ENCODE measurements at regions not wholly inside any gene's neighbourhood (a gene's known extent, or its start where the extent isn't known, plus 50 kb on each side); places are given as distances from the start of the nearest gene placed in this dataset.
"Not testable (repeated sequence)": the region's sequence is repeated elsewhere in the genome, so short reads cannot be mapped to it uniquely, and the experiment has no call there.

GRCh38 chr3:160098261-160098908 lies 109.8 kb downstream of the IL12A start:
- H3K4me3 ChIP-seq (ENCODE audit: low read length), result no peak overlapping the region
- H3K9ac ChIP-seq (ENCODE audit: low read length), result no peak overlapping the region
- no peaks in the 10 kb centered on the region for H3K9me3 ChIP-seq (ENCODE audit: control insufficient read depth, low read length)
- peaks cover 12% of the 10 kb centered on the region for H3K27me3 ChIP-seq (replicated peaks; ENCODE audit: control insufficient read depth, insufficient read depth, low read length)
- no peaks in the 10 kb centered on the region for H3K36me3 ChIP-seq (ENCODE audit: control insufficient read depth, insufficient read depth, low read length, severe bottlenecking)
- peak; percentile 42 for DNase-seq (ENCODE audit: low read depth)
- peaks cover 4% of the 10 kb centered on the region for H3K4me1 ChIP-seq (ENCODE audit: control insufficient read depth, insufficient read depth, low read length)

- Histone ChIP-seq H3K9me3 (ENCODE audit: control insufficient read depth, low read length) (no peaks in the 10 kb centered on the region), H3K4me3 (ENCODE audit: low read length) (no peak overlapping the region), H3K36me3 (ENCODE audit: control insufficient read depth, insufficient read depth, low read length, severe bottlenecking) (no peaks in the 10 kb centered on the region), H3K27me3 (replicated peaks; ENCODE audit: control insufficient read depth, insufficient read depth, low read length) (peaks cover 12% of the 10 kb centered on the region), H3K9ac (ENCODE audit: low read length) (no peak overlapping the region), H3K4me1 (ENCODE audit: control insufficient read depth, insufficient read depth, low read length) (peaks cover 7% of the 10 kb centered on the region)
- DNase-seq (ENCODE audit: low read depth), result no peak
Measured at GRCh38 chr3:160098926-160099626, 110.4 kb downstream of the IL12A start.

- no peak for DNase-seq (ENCODE audit: low read depth)
- Histone ChIP-seq H3K36me3 (ENCODE audit: control insufficient read depth, insufficient read depth, low read length, severe bottlenecking) (no peaks in the 10 kb centered on the region), H3K4me3 (ENCODE audit: low read length) (no peak overlapping the region), H3K27me3 (replicated peaks; ENCODE audit: control insufficient read depth, insufficient read depth, low read length) (peaks cover 12% of the 10 kb centered on the region), H3K9ac (ENCODE audit: low read length) (no peak overlapping the region), H3K9me3 (ENCODE audit: control insufficient read depth, low read length) (no peaks in the 10 kb centered on the region), H3K4me1 (ENCODE audit: control insufficient read depth, insufficient read depth, low read length) (peaks cover 7% of the 10 kb centered on the region)
Measured at GRCh38 chr3:160099834-160100233, 111.2 kb downstream of the IL12A start.

- no peak overlapping the region for H3K4me3 ChIP-seq (ENCODE audit: low read length)
- no peaks in the 10 kb centered on the region for H3K36me3 ChIP-seq (ENCODE audit: control insufficient read depth, insufficient read depth, low read length, severe bottlenecking)
- peaks cover 12% of the 10 kb centered on the region for H3K27me3 ChIP-seq (replicated peaks; ENCODE audit: control insufficient read depth, insufficient read depth, low read length)
- H3K9ac ChIP-seq (ENCODE audit: low read length), result no peak overlapping the region
- no peak for DNase-seq (ENCODE audit: low read depth)
- H3K9me3 ChIP-seq (ENCODE audit: control insufficient read depth, low read length), result no peaks in the 10 kb centered on the region
- H3K4me1 ChIP-seq (ENCODE audit: control insufficient read depth, insufficient read depth, low read length), result peaks cover 7% of the 10 kb centered on the region
Measured at GRCh38 chr3:160100610-160101009, 112.0 kb downstream of the IL12A start.

GRCh38 chr3:160102001-160102400 lies 113.4 kb downstream of the IL12A start:
- H3K4me1 ChIP-seq (ENCODE audit: control insufficient read depth, insufficient read depth, low read length), result peaks cover 12% of the 10 kb centered on the region
- not testable (repeated sequence) for H3K4me3 ChIP-seq (ENCODE audit: low read length); H3K9me3 ChIP-seq (ENCODE audit: control insufficient read depth, low read length); H3K9ac ChIP-seq (ENCODE audit: low read length); DNase-seq (ENCODE audit: low read depth); H3K36me3 ChIP-seq (ENCODE audit: control insufficient read depth, insufficient read depth, low read length, severe bottlenecking)
- peaks cover 12% of the 10 kb centered on the region for H3K27me3 ChIP-seq (replicated peaks; ENCODE audit: control insufficient read depth, insufficient read depth, low read length)

- H3K9ac ChIP-seq (ENCODE audit: low read length), result no peak overlapping the region
- peaks cover 18% of the 10 kb centered on the region for H3K27me3 ChIP-seq (replicated peaks; ENCODE audit: control insufficient read depth, insufficient read depth, low read length)
- H3K9me3 ChIP-seq (ENCODE audit: control insufficient read depth, low read length), result no peaks in the 10 kb centered on the region
- no peak for DNase-seq (ENCODE audit: low read depth)
- peaks cover 12% of the 10 kb centered on the region for H3K4me1 ChIP-seq (ENCODE audit: control insufficient read depth, insufficient read depth, low read length)
- H3K36me3 ChIP-seq (ENCODE audit: control insufficient read depth, insufficient read depth, low read length, severe bottlenecking), result no peaks in the 10 kb centered on the region
- H3K4me3 ChIP-seq (ENCODE audit: low read length), result no peak overlapping the region
Measured at GRCh38 chr3:160103397-160103796, 114.8 kb downstream of the IL12A start.

- DNase-seq (ENCODE audit: low read depth), result no peak
- no peaks in the 10 kb centered on the region for H3K9me3 ChIP-seq (ENCODE audit: control insufficient read depth, low read length)
- H3K36me3 ChIP-seq (ENCODE audit: control insufficient read depth, insufficient read depth, low read length, severe bottlenecking), result no peaks in the 10 kb centered on the region
- H3K9ac ChIP-seq (ENCODE audit: low read length), result no peak overlapping the region
- no peak overlapping the region for H3K4me3 ChIP-seq (ENCODE audit: low read length)
- peaks cover 12% of the 10 kb centered on the region for H3K4me1 ChIP-seq (ENCODE audit: control insufficient read depth, insufficient read depth, low read length)
- H3K27me3 ChIP-seq (replicated peaks; ENCODE audit: control insufficient read depth, insufficient read depth, low read length), result peaks cover 10% of the 10 kb centered on the region
Measured at GRCh38 chr3:160105907-160106584, 117.4 kb downstream of the IL12A start.

GRCh38 chr3:160106905-160107861 lies 118.0 kb upstream of the C3orf80 start:
- no peak for DNase-seq (ENCODE audit: low read depth)
- Histone ChIP-seq H3K27me3 (replicated peaks; ENCODE audit: control insufficient read depth, insufficient read depth, low read length) (peaks cover 6% of the 10 kb centered on the region), H3K36me3 (ENCODE audit: control insufficient read depth, insufficient read depth, low read length, severe bottlenecking) (no peaks in the 10 kb centered on the region), H3K4me3 (ENCODE audit: low read length) (no peak overlapping the region), H3K9me3 (ENCODE audit: control insufficient read depth, low read length) (no peaks in the 10 kb centered on the region), H3K4me1 (ENCODE audit: control insufficient read depth, insufficient read depth, low read length) (peaks cover 20% of the 10 kb centered on the region), H3K9ac (ENCODE audit: low read length) (no peak overlapping the region)

GRCh38 chr3:160108362-160108761 lies 116.9 kb upstream of the C3orf80 start:
- Histone ChIP-seq H3K27me3 (replicated peaks; ENCODE audit: control insufficient read depth, insufficient read depth, low read length) (peaks cover 6% of the 10 kb centered on the region), H3K9me3 (ENCODE audit: control insufficient read depth, low read length) (no peaks in the 10 kb centered on the region), H3K4me1 (ENCODE audit: control insufficient read depth, insufficient read depth, low read length) (peaks cover 21% of the 10 kb centered on the region), H3K36me3 (ENCODE audit: control insufficient read depth, insufficient read depth, low read length, severe bottlenecking) (no peaks in the 10 kb centered on the region), H3K4me3 (ENCODE audit: low read length) (no peak overlapping the region), H3K9ac (ENCODE audit: low read length) (no peak overlapping the region)
- no peak for DNase-seq (ENCODE audit: low read depth)

GRCh38 chr3:160112481-160112880 lies 112.7 kb upstream of the C3orf80 start:
- Histone ChIP-seq H3K4me1 (ENCODE audit: control insufficient read depth, insufficient read depth, low read length) (peaks cover 12% of the 10 kb centered on the region), H3K27me3 (replicated peaks; ENCODE audit: control insufficient read depth, insufficient read depth, low read length) (peaks cover 9% of the 10 kb centered on the region), H3K36me3 (ENCODE audit: control insufficient read depth, insufficient read depth, low read length, severe bottlenecking) (no peaks in the 10 kb centered on the region), H3K9ac (ENCODE audit: low read length) (no peak overlapping the region), H3K4me3 (ENCODE audit: low read length) (no peak overlapping the region), H3K9me3 (ENCODE audit: control insufficient read depth, low read length) (peaks cover 3% of the 10 kb centered on the region)
- no peak for DNase-seq (ENCODE audit: low read depth)

All from adipocyte (in vitro differentiated cells).